HG03575 (cell line): ENCODE measurements at regions not wholly inside any gene's neighbourhood (a gene's known extent, or its start where the extent isn't known, plus 50 kb on each side); places are given as distances from the start of the nearest gene placed in this dataset.

Source experiments
- ATAC-seq: cut with Tn5 transposase; IDR thresholded peaks from one replicate; pipeline ENCODE4 v1.9.1; 2021; ENCODE audit not compliant: unreplicated experiment, insufficient number of reproducible peaks, low FRiP score; ENCODE audit errors: extremely low read depth

DNA sequence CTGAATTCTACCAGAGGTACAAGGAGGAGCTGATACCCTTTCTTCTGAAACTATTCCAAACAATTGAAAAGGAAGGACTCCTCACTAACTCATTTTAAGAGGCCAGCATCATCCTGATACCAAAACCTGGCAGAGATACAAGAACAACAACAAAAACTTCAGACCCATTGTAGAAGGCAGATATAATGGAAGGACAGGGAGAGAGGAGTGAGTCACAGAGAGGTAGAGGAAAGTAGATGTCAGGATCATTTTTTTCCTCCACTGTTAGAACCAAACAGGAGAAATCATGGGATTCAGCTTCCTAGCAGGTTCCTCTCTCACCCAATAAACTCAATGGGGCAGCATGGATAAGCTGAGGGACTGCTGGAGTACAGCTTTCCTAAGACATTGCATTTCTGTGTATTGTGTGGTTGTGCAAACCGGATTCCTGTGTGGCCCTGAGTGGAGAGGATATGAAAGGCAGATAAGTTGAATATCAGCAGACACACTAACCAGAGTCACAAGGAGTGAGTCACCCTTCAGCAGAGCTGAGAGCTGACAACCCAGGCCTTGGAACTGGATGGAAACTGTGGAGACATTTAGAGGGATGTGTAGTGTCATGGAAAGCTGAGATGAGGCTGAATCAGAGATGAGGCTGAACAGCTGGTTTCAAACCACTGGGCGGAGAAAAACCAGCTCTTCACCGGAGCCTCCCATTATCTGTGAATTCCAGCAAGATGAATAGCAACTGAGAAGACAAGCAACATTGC lies 60.9 kb upstream of the MMADHC start:
- ATAC-seq: no peak

- ATAC-seq: no peak
These were observed 57.8 kb upstream of the MMADHC start for GRCh38 chr2:149645391-149645790.
